Activated naive CD8-positive, alpha-beta T cell treated with anti-CD3 and anti-CD28 coated beads, Interleukin-2, amount 50 U/mL, for 24 hours (primary cell): ENCODE measurements at regions not wholly inside any gene's neighbourhood (a gene's known extent, or its start where the extent isn't known, plus 50 kb on each side); places are given as distances from the start of the nearest gene placed in this dataset.

Experiments used
- ATAC-seq: fragments of 150-1000 bp; cut with Tn5 transposase; one replicate; pipeline ENCODE4 v1.10.0; 2021
- DNase-seq: peaks from one replicate; pipeline ENCODE4 v3.0.0; 2021
- H3K27ac Mint-ChIP-seq: one replicate; pipeline ENCODE4 v1.8.0; 2021; ENCODE audit warnings: mild to moderate bottlenecking, mixed read lengths
- H3K27me3 Mint-ChIP-seq: one replicate; pipeline ENCODE4 v1.8.0; 2021; ENCODE audit warnings: mixed read lengths
- H3K36me3 Mint-ChIP-seq: one replicate; pipeline ENCODE4 v1.8.0; 2021; ENCODE audit warnings: low read depth, mixed read lengths
- H3K4me1 Mint-ChIP-seq: one replicate; pipeline ENCODE4 v1.8.0; 2021; ENCODE audit warnings: mixed read lengths
- H3K4me3 Mint-ChIP-seq: one replicate; pipeline ENCODE4 v1.8.0; 2021; ENCODE audit warnings: mild to moderate bottlenecking, moderate library complexity, mixed read lengths
- H3K9me3 Mint-ChIP-seq: one replicate; pipeline ENCODE4 v1.8.0; 2021; ENCODE audit warnings: mixed read lengths

DNA sequence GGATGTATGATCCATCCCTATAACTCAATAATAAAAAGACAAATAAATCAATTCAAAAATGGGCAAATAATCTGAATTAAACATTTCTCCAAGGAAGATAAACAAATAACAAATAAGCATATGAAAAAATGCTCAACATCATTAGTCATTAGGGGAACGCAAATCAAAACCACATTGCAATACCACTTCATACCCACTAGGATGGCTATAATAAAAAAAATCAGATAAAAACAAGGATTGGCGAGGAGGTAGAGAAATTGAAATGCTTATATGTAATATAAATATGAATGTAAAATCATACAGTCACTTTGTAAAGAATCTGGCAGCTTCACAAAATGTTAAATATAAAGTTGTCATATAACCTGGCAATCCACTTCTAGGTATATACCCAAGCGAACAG is 52.3 kb upstream of the TBCA start:
- ATAC-seq: no peak
- DNase-seq: no peak
- no peaks in the 10 kb centered on the region for H3K36me3 Mint-ChIP-seq
- no peaks in the 10 kb centered on the region for H3K4me1 Mint-ChIP-seq
- no peak overlapping the region for H3K27ac Mint-ChIP-seq
- no peaks in the 10 kb centered on the region for H3K9me3 Mint-ChIP-seq
- no peak overlapping the region for H3K4me3 Mint-ChIP-seq
- H3K27me3 Mint-ChIP-seq: peaks cover 20% of the 10 kb centered on the region
